C4-2B (cell line): ENCODE measurements at regions not wholly inside any gene's neighbourhood (a gene's known extent, or its start where the extent isn't known, plus 50 kb on each side); places are given as distances from the start of the nearest gene placed in this dataset.

Experiments
- CTCF ChIP-seq: fragments of 450-650 bp; conservative IDR thresholded peaks from 2 replicates; pipeline ENCODE4 v1.5.1; 2017; ENCODE audit warnings: mild to moderate bottlenecking
- ZFX ChIP-seq: fragments of 450-650 bp; IDR thresholded peaks from 2 replicates; pipeline ENCODE4 v1.6.1; 2017

GRCh38 chr18:55918444-55918843 is 330.5 kb upstream of the TCF4 start:
- TF ChIP-seq CTCF (no peak), ZFX (no peak)
